ENCODE measurements at regions not wholly inside any gene's neighbourhood (a gene's known extent, or its start where the extent isn't known, plus 50 kb on each side); places are given as distances from the start of the nearest gene placed in this dataset.

DNA sequence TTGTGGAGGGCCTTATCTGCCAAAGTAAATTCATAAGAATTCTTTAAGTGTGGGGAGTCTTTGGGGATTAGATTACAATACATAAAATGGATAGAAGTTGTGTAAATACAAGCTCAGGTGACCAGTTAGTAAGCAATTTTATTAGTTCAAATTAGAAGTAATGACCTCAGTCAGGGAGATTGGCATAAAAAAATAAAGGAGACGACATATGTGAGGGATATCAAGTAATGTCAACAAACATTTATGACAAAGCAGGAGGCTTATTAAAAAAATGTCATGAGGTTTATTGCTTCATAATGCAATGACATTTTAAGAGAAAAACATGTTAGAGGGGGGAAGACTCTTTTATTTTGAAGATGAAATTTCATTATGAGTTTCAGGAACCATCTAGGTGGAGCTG, 1137.0 kb upstream of the PHF14 start:
- TF ChIP-seq ZNF791 (tag by site-specific recombination; IDR thresholded peaks at IDR 0.05) (no peak), ZNF202 (tag by site-specific recombination; IDR thresholded peaks at IDR 0.05; ENCODE audit: borderline replicate concordance) (no peak), PATZ1 (tag by site-specific recombination; IDR thresholded peaks at IDR 0.05) (no peak), HOXD13 (CRISPR knock-in tag; IDR thresholded peaks at IDR 0.05; ENCODE audit: borderline replicate concordance) (no peak), CTCF (tag by site-specific recombination; IDR thresholded peaks at IDR 0.05) (no peak), ZNF175 (tag by site-specific recombination; IDR thresholded peaks at IDR 0.05) (no peak), REST (tag by site-specific recombination; IDR thresholded peaks at IDR 0.05) (no peak), KLF16 (tag by site-specific recombination; IDR thresholded peaks at IDR 0.05) (no peak), ZNF423 (tag by site-specific recombination; IDR thresholded peaks at IDR 0.05) (no peak), ZBTB1 (tag by site-specific recombination; IDR thresholded peaks at IDR 0.05) (no peak), ZNF398 (tag by site-specific recombination; IDR thresholded peaks at IDR 0.05) (no peak), ZNF335 (tag by site-specific recombination; conservative IDR thresholded peaks at IDR 0.05) (no peak), PRDM1 (tag by site-specific recombination; IDR thresholded peaks at IDR 0.05) (no peak)
- TF ChIP-seq, protein P1, sequence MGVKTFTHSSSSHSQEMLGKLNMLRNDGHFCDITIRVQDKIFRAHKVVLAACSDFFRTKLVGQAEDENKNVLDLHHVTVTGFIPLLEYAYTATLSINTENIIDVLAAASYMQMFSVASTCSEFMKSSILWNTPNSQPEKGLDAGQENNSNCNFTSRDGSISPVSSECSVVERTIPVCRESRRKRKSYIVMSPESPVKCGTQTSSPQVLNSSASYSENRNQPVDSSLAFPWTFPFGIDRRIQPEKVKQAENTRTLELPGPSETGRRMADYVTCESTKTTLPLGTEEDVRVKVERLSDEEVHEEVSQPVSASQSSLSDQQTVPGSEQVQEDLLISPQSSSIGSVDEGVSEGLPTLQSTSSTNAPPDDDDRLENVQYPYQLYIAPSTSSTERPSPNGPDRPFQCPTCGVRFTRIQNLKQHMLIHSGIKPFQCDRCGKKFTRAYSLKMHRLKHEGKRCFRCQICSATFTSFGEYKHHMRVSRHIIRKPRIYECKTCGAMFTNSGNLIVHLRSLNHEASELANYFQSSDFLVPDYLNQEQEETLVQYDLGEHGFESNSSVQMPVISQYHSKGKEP (tag by site-specific recombination; IDR thresholded peaks at IDR 0.05): no peak

All from HEK293 (cell line).